SU-DHL-6 (cell line): ENCODE measurements at regions not wholly inside any gene's neighbourhood (a gene's known extent, or its start where the extent isn't known, plus 50 kb on each side); places are given as distances from the start of the nearest gene placed in this dataset.

Source experiments
- H2AFZ ChIP-seq: fragments of 200-600 bp; sonication (generic); 2 replicates; pipeline ENCODE4 v1.6.1; 2014; ENCODE audit warnings: low read depth, mild to moderate bottlenecking, moderate library complexity, mixed read lengths, antibody characterized with exemption, low read length; ENCODE audit not compliant: severe bottlenecking
- H3F3A ChIP-seq: fragments of 200-600 bp; shearing (Covaris generic); 2 replicates; pipeline ENCODE4 v1.6.0; 2016; ENCODE audit warnings: antibody characterized with exemption, mild to moderate bottlenecking; ENCODE audit not compliant: insufficient read depth
- H3K27ac ChIP-seq: fragments of 200-600 bp; sonication (generic); 2 replicates; pipeline ENCODE4 v1.5.1; 2016; ENCODE audit warnings: low read depth, mild to moderate bottlenecking, low read length, moderate library complexity, mixed read lengths
- H3K27me3 ChIP-seq: fragments of 200-600 bp; sonication (generic), shearing (Covaris generic); 2 replicates; pipeline ENCODE4 v1.6.0; 2014; ENCODE audit warnings: mild to moderate bottlenecking, low read length
- H3K36me3 ChIP-seq: fragments of 200-600 bp; sonication (generic); 2 replicates; pipeline ENCODE4 v1.6.1; 2014; ENCODE audit warnings: mild to moderate bottlenecking, low read length, mixed read lengths
- H3K4me2 ChIP-seq: fragments of 300-600, 200-600 bp; shearing (Covaris generic), sonication (generic); 2 replicates; pipeline ENCODE4 v1.6.0; 2014; ENCODE audit warnings: low read length, low read depth, mild to moderate bottlenecking; ENCODE audit not compliant: poor library complexity, severe bottlenecking
- H3K4me3 ChIP-seq: fragments of 200-600 bp; sonication (generic); 2 replicates; pipeline ENCODE4 v1.5.1; 2014; ENCODE audit warnings: antibody characterized with exemption, low read length, mild to moderate bottlenecking, mixed read lengths; ENCODE audit not compliant: insufficient read depth, poor library complexity, severe bottlenecking
- H3K79me2 ChIP-seq: fragments of 200-600 bp; sonication (generic); 2 replicates; pipeline ENCODE4 v1.6.1; 2014; ENCODE audit warnings: mild to moderate bottlenecking, low read length, moderate library complexity; ENCODE audit not compliant: insufficient read depth
- H3K9ac ChIP-seq: fragments of 200-600 bp; sonication (generic); 2 replicates; pipeline ENCODE4 v1.7.0; 2014; ENCODE audit warnings: mild to moderate bottlenecking, low read length
- H3K9me2 ChIP-seq: fragments of 200-600 bp; sonication (generic); replicated peaks from 2 replicates; pipeline ENCODE4 v1.6.1; 2014; ENCODE audit warnings: low read length; ENCODE audit not compliant: insufficient read depth
- H3K9me3 ChIP-seq: fragments of 200-600 bp; sonication (generic); 2 replicates; pipeline ENCODE4 v1.6.1; 2014; ENCODE audit warnings: low read length, mixed read lengths; ENCODE audit not compliant: insufficient read depth
- H4K20me1 ChIP-seq: fragments of 200-600 bp; sonication (generic); 2 replicates; pipeline ENCODE4 v1.6.1; 2014; ENCODE audit warnings: low read depth, mild to moderate bottlenecking, antibody characterized with exemption, low read length, moderate library complexity, mixed read lengths
- EZH2phosphoT487 ChIP-seq: fragments of 200-600 bp; sonication (generic), shearing (Covaris generic); conservative IDR thresholded peaks from 2 replicates; pipeline ENCODE4 v1.6.1; 2018; ENCODE audit warnings: mild to moderate bottlenecking, antibody characterized with exemption, low read length, moderate library complexity, mixed read lengths
- TF ChIP-seq, protein P1 (sequence below): fragments of 200-600 bp; sonication (generic); IDR thresholded peaks from one replicate; pipeline ENCODE4 v1.5.1; 2017; ENCODE audit warnings: antibody characterized with exemption, mild to moderate bottlenecking, low read length, moderate library complexity; ENCODE audit not compliant: insufficient read depth, poor library complexity, severe bottlenecking

GRCh38 chr1:230573658-230574057, 68.6 kb upstream of the COG2 start:
- TF ChIP-seq, protein P1, sequence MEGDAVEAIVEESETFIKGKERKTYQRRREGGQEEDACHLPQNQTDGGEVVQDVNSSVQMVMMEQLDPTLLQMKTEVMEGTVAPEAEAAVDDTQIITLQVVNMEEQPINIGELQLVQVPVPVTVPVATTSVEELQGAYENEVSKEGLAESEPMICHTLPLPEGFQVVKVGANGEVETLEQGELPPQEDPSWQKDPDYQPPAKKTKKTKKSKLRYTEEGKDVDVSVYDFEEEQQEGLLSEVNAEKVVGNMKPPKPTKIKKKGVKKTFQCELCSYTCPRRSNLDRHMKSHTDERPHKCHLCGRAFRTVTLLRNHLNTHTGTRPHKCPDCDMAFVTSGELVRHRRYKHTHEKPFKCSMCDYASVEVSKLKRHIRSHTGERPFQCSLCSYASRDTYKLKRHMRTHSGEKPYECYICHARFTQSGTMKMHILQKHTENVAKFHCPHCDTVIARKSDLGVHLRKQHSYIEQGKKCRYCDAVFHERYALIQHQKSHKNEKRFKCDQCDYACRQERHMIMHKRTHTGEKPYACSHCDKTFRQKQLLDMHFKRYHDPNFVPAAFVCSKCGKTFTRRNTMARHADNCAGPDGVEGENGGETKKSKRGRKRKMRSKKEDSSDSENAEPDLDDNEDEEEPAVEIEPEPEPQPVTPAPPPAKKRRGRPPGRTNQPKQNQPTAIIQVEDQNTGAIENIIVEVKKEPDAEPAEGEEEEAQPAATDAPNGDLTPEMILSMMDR: no peak
- no peak for TF ChIP-seq EZH2phosphoT487
- no peak overlapping the region for H3K4me3 ChIP-seq
- H3K79me2 ChIP-seq: no peaks in the 10 kb centered on the region

GRCh38 chr1:230572121-230573105, 69.9 kb upstream of the COG2 start:
- no peaks in the 10 kb centered on the region for H3K79me2 ChIP-seq
- no peaks in the 10 kb centered on the region for H3K9me3 ChIP-seq
- H3K27ac ChIP-seq: no peak overlapping the region
- H3K9me2 ChIP-seq: no peaks in the 10 kb centered on the region
- H2AFZ ChIP-seq: no peak overlapping the region
- H3K4me3 ChIP-seq: no peak overlapping the region
- H3K27me3 ChIP-seq: no peaks in the 10 kb centered on the region
- no peak overlapping the region for H3K4me2 ChIP-seq
- H3K36me3 ChIP-seq: no peaks in the 10 kb centered on the region
- H3K9ac ChIP-seq: no peak overlapping the region
- H3F3A ChIP-seq: no peaks in the 10 kb centered on the region
- TF ChIP-seq EZH2phosphoT487: no peak
- TF ChIP-seq, protein P1: no peak
- H4K20me1 ChIP-seq: no peaks in the 10 kb centered on the region

More at GRCh38 chr1:230573658-230574057, 68.6 kb upstream of the COG2 start:
- H3F3A ChIP-seq: no peaks in the 10 kb centered on the region
- H3K27ac ChIP-seq: no peak overlapping the region
- H3K36me3 ChIP-seq: no peaks in the 10 kb centered on the region
- no peaks in the 10 kb centered on the region for H3K9me3 ChIP-seq
- H4K20me1 ChIP-seq: no peaks in the 10 kb centered on the region
- H3K9me2 ChIP-seq: no peaks in the 10 kb centered on the region
- no peak overlapping the region for H3K4me2 ChIP-seq
- no peak overlapping the region for H2AFZ ChIP-seq
- no peak overlapping the region for H3K9ac ChIP-seq
- H3K27me3 ChIP-seq: no peaks in the 10 kb centered on the region

DNA sequence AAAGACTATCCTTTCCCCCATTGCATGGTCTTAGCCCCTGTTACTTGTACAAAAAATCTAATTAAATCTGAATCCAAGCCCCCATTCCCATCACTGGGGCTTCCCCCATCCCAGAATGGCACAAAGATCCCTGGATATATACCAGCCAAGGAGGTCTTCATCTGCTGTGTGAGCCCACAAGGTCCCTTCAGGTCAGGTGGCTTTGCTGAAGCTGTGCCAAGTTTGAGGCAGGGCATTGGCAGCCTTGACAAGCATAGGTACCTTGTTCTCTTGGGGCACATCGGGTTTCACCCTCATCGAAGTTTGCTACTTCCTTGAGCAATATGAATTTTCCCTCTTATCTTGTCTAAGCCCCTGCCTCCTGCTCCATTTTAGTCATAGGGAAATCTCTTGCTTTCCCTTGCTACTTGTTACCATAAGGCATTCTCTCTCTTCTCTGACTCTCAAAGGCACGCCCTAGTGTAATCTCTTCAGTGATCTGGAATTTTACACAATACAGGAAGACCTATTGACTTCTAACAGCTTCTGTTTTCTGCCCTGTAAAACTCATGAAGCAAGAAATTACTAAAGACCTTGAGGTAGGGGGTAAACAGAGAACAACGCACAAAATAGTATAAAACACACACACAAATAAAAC, 71.4 kb upstream of the COG2 start:
- Histone ChIP-seq H2AFZ (no peak overlapping the region), H3K27ac (no peak overlapping the region), H3K4me2 (no peak overlapping the region)

More for the DNA sequence above, 71.4 kb upstream of the COG2 start:
- Histone ChIP-seq H3K9ac (no peak overlapping the region), H3K9me3 (no peaks in the 10 kb centered on the region), H3K4me3 (no peak overlapping the region), H3F3A (no peaks in the 10 kb centered on the region), H3K9me2 (no peaks in the 10 kb centered on the region), H3K79me2 (no peaks in the 10 kb centered on the region), H3K27me3 (no peaks in the 10 kb centered on the region), H3K36me3 (no peaks in the 10 kb centered on the region), H4K20me1 (no peaks in the 10 kb centered on the region)
- TF ChIP-seq, protein P1: no peak
